NB4 (cell line): ENCODE measurements at regions not wholly inside any gene's neighbourhood (a gene's known extent, or its start where the extent isn't known, plus 50 kb on each side); places are given as distances from the start of the nearest gene placed in this dataset.
"Not testable (repeated sequence)": the region's sequence is repeated elsewhere in the genome, so short reads cannot be mapped to it uniquely, and the experiment has no call there.

ENCODE experiments used
- DNase-seq: peaks from one replicate; pipeline ENCODE4 v3.0.0; 2010; ENCODE audit warnings: low read depth
- H3K4me3 ChIP-seq: one replicate; pipeline ENCODE4 v1.5.1; 2011; ENCODE audit warnings: mild to moderate bottlenecking, low read depth, low read length, moderate library complexity
- MYC ChIP-seq: IDR thresholded peaks from 2 replicates; pipeline ENCODE4 v1.6.1; 2011; ENCODE audit warnings: low read depth, low read length
- POLR2A ChIP-seq: IDR thresholded peaks from 2 replicates; pipeline ENCODE4 v1.6.1; 2011; ENCODE audit warnings: mild to moderate bottlenecking; ENCODE audit not compliant: insufficient read length; ENCODE audit errors: extremely low read depth
- TF ChIP-seq, protein P1 (sequence below): IDR thresholded peaks from 2 replicates; pipeline ENCODE4 v1.6.1; 2011; ENCODE audit warnings: low read depth, low read length
- TF ChIP-seq, protein P2 (sequence below): IDR thresholded peaks from one replicate; pipeline ENCODE4 v1.5.1; 2012; ENCODE audit warnings: low read depth, low read length

DNA sequence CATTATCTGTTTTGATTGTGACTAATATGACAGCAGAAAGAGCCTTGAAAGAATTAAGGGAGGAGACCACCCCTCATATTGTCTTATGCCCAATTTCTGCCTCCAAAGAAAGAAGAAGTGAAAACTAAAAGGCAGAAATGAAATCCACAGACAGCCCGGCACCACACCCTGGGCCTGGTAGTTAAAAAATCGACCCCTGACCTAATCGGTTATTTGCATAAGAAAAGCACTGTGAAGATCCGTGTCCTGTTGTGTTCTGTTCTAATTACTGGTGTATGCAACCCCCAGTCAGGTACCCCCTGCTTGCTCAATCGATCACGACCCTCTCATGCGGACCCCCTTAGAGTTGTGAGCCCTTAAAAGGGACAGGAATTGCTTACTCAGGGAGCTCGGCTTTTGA, 97.9 kb downstream of the CDRT15L2 start:
- not testable (repeated sequence) for DNase-seq, H3K4me3 ChIP-seq

- DNase-seq, H3K4me3 ChIP-seq: not testable (repeated sequence)
Observed at GRCh38 chr17:20678424-20678823, 98.9 kb downstream of the CDRT15L2 start.

DNA sequence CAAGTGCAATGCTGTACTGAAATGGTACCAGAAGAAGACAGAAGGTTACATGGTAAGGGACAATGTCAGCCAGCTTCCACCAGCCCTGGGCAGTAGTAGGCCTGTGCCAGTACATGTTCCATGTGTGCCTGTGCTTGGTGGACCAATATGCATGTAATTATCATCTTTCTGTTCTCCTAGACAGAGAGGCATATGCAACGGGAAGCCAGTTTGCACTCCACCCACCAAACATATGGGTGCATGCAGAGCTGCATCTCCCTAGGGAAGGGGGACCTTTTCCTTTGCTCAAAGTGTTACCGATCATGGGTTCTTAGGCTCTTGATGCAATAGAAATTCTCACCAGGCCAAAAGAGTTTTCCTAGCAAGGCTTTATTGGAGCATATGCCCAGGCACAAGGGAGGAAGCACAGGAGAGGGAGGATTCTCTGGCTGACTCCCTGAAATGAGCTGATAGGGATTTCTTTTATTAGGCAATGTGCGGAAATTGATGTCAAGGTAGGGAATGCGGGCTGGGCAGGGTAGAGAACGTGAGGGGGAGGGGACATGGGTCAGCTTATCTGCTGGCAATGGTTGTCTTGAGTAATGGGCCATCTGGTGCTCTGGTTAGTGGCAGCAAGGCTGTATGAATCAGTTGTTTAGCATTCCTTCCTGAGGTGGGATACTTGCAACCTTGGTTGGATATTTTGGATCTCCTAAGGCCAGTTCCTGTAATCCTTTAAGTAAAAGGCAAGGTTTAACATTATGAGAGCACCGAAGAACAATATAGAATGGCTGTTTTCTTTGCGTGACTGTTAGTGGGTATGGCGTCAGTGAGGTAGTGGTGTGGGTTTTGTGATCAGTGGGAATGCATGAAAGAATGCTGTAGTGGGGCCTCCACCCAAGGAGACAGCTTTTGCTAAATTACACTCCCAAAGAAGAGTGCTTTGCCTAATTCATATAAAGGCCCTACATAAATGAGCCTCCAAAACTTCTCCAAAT, 102.5 kb downstream of the CDRT15L2 start:
- not testable (repeated sequence) for DNase-seq, H3K4me3 ChIP-seq

DNA sequence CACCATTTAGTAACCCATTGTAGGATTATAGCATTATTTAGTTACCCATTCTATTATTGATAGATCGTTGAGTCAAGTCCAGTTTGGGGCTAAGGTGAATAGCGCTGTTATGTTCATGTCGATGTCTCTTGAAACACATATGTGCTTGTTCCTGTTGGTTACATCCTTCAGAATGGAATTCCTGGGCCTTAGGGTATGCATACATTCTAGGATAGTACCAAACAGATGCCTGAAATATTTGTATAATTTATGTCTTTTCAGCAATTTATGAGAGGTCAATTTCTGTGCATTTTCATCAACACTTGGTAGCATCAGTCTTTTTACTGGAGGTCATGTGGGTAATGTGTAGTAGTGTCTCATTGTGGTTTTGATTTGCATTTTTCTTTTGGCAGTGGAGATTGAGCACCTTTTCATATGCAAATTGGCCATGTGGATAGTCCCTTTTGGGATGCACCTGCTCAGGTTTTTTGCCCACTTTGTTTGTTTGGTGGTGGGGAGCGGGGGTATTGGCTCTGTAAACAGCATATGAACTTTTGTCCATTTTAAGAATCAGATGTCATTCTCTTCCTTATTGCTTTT, 104.2 kb downstream of the CDRT15L2 start:
- DNase-seq, H3K4me3 ChIP-seq: not testable (repeated sequence)

DNA sequence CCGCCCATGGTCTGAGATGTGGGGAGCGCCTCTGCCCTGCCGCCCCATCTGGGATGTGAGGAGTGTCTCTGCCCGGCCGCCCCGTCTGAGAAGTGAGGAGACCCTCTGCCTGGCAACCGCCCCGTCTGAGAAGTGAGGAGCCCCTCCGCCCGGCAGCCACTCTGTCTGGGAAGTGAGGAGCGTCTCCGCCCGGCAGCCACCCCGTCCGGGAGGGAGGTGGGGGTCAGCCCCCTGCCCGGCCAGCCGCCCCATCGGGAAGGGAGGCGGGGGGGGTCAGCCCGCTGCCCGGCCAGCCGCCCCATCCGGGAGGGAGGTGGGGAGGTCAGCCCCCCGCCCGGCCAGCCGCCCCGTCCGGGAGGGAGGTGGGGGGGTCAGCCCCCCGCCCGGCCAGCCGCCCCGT, 105.5 kb downstream of the CDRT15L2 start:
- not testable (repeated sequence) for DNase-seq, H3K4me3 ChIP-seq

GRCh38 chr17:20687584-20687983, 108.1 kb downstream of the CDRT15L2 start:
- not testable (repeated sequence) for H3K4me3 ChIP-seq, DNase-seq

GRCh38 chr17:20689170-20689749, 109.7 kb downstream of the CDRT15L2 start:
- not testable (repeated sequence) for DNase-seq, H3K4me3 ChIP-seq

DNA sequence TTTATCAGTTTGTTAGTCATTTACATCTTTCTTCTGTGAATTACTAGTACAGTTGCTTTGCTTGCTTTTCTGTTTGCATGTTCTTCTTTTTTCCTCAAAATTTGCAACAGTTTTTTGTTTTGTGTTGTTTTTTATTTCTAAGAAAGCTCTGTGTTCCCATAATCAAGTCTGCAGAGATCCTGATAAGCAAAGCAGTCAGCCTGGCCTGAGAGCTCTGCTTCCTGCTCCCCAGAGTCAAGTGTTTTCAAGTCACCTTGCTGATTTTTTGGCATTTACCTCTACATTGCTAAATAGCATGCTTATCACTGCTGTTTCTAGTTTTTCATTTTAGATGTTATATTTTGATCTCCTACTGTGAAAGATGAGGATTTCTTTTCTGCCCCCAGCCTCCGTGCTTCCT, 113.2 kb downstream of the CDRT15L2 start:
- not testable (repeated sequence) for DNase-seq, H3K4me3 ChIP-seq

DNA sequence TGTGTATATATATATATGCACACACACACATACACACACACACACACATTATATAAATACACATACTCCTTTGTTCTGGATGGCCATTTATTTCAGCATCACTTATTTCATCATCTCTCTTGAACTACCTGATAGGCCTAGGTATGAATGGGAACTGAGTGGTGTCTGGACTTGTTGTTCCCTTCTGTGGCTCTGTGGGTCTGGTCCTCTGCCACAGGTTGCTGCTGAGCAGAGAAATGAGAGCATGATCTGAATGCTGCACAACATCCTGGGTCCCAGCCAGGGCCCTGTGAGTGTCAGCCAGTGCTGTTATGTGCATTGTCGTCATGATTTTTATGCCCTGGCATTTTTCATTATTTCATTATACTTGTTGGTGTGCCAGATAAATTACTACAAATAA, 116.3 kb downstream of the CDRT15L2 start:
- DNase-seq, H3K4me3 ChIP-seq: not testable (repeated sequence)

DNA sequence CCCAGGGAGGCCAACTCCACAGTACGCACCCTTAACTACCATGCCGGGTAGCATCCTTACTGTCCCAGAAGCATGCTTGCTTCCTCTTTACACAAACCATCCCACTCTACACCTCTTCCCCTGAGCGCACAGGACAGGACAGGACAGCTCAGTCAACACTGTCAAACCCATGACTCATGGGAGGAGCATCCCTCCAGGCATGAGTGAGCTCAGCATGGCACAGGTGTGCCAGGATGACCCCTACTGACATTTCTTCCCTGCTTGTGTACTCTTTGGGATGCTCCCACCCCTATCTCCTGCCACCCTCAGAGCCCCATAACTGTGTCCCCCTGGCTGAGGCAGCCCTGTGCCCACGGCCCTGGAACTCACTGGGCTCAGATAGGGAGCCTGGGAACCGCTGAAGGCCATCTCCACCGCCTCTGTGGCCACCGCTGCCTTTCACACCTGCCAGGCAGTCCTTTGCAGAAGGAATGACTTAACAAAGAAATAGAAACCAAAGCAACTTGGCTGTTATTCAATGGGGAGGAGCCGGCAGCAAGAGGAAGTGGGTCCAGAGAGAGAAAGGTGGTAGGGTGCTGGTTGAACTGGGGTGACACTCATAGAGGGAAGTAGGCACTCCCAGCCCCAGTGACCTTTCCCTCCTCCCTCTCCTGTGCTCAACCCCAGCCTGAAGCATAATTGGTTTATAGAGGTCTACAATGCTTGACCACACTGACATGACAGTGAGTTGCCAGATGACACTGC, 119.1 kb downstream of the CDRT15L2 start:
- DNase-seq = peak; percentile 91

GRCh38 chr17:20700528-20700927, 121.0 kb downstream of the CDRT15L2 start:
- not testable (repeated sequence) for H3K4me3 ChIP-seq
- DNase-seq = peak; percentile 86

More for the DNA sequence above, 119.1 kb downstream of the CDRT15L2 start:
- H3K4me3 ChIP-seq = not testable (repeated sequence)

DNA sequence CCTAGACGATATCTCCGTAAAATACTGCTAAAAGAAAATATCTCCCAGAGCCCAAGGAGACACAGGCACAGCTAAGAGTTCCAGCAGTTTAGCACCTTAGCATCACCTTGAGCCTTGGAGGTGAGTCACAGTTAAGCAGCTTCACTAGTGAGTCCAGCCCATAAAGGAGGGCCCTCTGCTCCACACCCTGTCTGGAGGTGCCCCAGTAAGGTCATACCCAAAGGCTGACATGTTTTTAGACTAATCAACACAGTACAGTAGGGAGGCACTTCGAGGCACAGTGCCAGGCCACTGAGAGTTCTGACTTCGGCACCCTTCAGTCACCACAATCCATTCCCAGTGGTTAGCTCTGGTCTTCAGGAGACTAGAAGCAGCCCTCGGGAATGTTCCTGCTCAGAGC, 121.8 kb downstream of the CDRT15L2 start:
- H3K4me3 ChIP-seq, DNase-seq: not testable (repeated sequence)

- DNase-seq = peak; percentile 36
- TF ChIP-seq MYC = no peak
- TF ChIP-seq, protein P1, sequence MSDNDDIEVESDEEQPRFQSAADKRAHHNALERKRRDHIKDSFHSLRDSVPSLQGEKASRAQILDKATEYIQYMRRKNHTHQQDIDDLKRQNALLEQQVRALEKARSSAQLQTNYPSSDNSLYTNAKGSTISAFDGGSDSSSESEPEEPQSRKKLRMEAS = no peak
- TF ChIP-seq, protein P2, sequence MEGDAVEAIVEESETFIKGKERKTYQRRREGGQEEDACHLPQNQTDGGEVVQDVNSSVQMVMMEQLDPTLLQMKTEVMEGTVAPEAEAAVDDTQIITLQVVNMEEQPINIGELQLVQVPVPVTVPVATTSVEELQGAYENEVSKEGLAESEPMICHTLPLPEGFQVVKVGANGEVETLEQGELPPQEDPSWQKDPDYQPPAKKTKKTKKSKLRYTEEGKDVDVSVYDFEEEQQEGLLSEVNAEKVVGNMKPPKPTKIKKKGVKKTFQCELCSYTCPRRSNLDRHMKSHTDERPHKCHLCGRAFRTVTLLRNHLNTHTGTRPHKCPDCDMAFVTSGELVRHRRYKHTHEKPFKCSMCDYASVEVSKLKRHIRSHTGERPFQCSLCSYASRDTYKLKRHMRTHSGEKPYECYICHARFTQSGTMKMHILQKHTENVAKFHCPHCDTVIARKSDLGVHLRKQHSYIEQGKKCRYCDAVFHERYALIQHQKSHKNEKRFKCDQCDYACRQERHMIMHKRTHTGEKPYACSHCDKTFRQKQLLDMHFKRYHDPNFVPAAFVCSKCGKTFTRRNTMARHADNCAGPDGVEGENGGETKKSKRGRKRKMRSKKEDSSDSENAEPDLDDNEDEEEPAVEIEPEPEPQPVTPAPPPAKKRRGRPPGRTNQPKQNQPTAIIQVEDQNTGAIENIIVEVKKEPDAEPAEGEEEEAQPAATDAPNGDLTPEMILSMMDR = no peak
- no peak for TF ChIP-seq POLR2A
- no peak overlapping the region for H3K4me3 ChIP-seq
Observed at GRCh38 chr17:20702692-20703091, 123.2 kb downstream of the CDRT15L2 start.
